ENCODE measurements at regions not wholly inside any gene's neighbourhood (a gene's known extent, or its start where the extent isn't known, plus 50 kb on each side); places are given as distances from the start of the nearest gene placed in this dataset.
"Not testable (repeated sequence)": the region's sequence is repeated elsewhere in the genome, so short reads cannot be mapped to it uniquely, and the experiment has no call there.

DNA sequence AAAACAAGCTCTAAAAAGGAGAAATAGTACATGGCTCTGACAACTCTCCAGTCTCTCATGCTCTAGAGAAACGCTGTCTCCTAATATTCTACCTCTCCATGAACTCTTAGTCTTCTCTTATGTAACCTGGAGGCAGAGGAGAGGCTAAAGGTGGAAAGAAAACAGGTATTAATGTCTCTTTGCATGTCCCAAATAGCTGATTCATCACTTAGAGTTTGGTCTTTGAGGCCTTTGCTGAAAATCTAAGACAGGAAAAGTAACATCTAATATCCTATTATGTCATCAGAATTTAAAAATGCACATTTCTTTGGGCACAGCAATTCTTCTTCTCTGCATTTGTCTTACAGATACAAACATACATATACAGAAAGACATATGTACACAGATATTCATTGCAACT, 127.2 kb downstream of the DHRS2 start:
- Histone ChIP-seq H3K36me3 (ENCODE audit: insufficient read depth, low read length) (no peaks in the 10 kb centered on the region), H3K4me1 (ENCODE audit: control insufficient read depth, insufficient read depth, low read length) (no peaks in the 10 kb centered on the region), H3K4me2 (ENCODE audit: low read length) (no peak overlapping the region), H3K9ac (ENCODE audit: low read depth, low read length) (no peak overlapping the region), H3K27me3 (ENCODE audit: control insufficient read depth, insufficient read depth, low read length) (peaks cover 6% of the 10 kb centered on the region), H3K9me3 (replicated peaks; ENCODE audit: low read length) (no peaks in the 10 kb centered on the region), H3K4me3 (ENCODE audit: low read length) (no peak overlapping the region)

DNA sequence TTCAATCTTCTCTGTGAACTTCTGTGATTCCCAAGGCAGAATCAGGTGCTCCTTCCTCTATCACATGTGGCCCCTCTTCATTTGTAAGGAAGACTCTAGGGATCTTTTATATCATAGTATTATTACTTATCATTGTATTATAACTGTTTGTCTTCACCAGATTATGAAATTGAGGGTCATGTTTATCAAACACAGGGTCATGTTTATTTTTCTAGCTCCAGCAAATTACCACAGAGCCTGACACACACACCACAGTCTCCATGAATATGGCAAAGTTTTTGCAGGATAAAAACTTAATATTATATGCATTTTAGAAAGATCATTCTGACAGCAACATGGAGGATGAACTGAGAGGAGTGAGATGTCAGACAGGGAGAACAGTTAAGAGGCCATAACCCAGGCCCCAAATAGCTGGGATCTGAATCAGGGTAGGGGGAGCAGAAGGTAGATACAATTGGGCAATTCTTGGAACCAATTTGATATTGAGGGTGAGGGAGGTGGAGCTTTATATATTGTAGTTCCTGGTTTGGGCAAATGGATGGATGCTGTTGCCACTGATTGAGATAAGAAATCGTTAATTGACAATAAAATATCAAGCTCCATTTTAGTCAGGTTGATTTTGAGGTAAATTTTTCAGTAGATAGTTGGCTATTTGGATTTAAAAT, 130.7 kb downstream of the DHRS2 start:
- Histone ChIP-seq H3K4me2 (ENCODE audit: low read length) (no peak overlapping the region), H3K27me3 (ENCODE audit: control insufficient read depth, insufficient read depth, low read length) (peaks cover 6% of the 10 kb centered on the region), H3K9ac (ENCODE audit: low read depth, low read length) (no peak overlapping the region), H3K9me3 (replicated peaks; ENCODE audit: low read length) (no peaks in the 10 kb centered on the region), H3K36me3 (ENCODE audit: insufficient read depth, low read length) (no peaks in the 10 kb centered on the region), H3K4me3 (ENCODE audit: low read length) (no peak overlapping the region), H3K4me1 (ENCODE audit: control insufficient read depth, insufficient read depth, low read length) (no peaks in the 10 kb centered on the region)

DNA sequence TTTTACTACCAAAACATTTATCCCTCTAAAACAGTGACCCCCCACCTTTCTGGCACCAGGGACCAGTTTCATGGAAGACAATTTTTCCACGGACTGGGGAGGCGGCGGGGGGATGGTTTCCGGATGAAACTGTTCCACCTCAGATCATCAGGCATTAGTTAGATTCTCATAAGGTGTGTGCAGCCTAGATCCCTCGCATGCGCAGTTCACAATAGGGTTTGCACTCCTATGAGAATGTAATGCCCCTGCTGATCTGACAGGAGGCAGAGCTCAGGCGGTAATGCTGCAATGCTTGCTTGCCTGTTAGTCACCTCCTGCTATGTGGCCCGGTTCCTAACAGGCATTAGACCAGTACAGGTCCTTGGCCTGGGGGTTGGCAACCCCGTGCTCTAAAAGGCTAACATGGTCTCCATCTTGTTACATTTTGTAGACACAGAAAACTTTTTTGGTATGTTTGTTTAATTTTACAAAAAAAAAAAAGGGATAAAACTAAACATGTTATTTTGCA, 133.1 kb downstream of the DHRS2 start:
- peaks cover 18% of the 10 kb centered on the region for H3K27me3 ChIP-seq (ENCODE audit: control insufficient read depth, insufficient read depth, low read length)
- not testable (repeated sequence) for H3K36me3 ChIP-seq (ENCODE audit: insufficient read depth, low read length); H3K9ac ChIP-seq (ENCODE audit: low read depth, low read length); H3K9me3 ChIP-seq (replicated peaks; ENCODE audit: low read length); H3K4me3 ChIP-seq (ENCODE audit: low read length); H3K4me1 ChIP-seq (ENCODE audit: control insufficient read depth, insufficient read depth, low read length); H3K4me2 ChIP-seq (ENCODE audit: low read length)

DNA sequence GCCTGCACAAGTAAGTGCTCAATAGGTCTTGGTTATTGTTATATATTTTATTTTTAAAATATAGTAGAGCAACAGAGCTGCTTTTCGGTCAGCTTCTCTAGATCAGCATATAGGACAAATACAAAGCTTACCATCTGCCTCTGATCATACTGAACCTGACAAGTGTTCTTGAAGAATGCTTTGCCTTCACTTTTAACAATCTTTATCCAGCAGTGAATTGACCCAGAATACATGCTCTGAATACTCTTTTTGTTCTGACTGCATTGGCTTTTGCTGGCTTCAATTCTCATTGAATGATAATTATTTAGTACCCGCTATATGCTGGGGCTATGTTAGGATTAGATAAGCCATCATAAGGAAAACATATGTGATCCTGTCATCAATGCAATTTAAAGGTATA, 137.8 kb downstream of the DHRS2 start:
- Histone ChIP-seq H3K27me3 (ENCODE audit: control insufficient read depth, insufficient read depth, low read length) (peaks cover 48% of the 10 kb centered on the region), H3K4me1 (ENCODE audit: control insufficient read depth, insufficient read depth, low read length) (no peaks in the 10 kb centered on the region), H3K4me3 (ENCODE audit: low read length) (no peak overlapping the region), H3K36me3 (ENCODE audit: insufficient read depth, low read length) (no peaks in the 10 kb centered on the region), H3K9me3 (replicated peaks; ENCODE audit: low read length) (no peaks in the 10 kb centered on the region), H3K9ac (ENCODE audit: low read depth, low read length) (no peak overlapping the region), H3K4me2 (ENCODE audit: low read length) (no peak overlapping the region)

DNA sequence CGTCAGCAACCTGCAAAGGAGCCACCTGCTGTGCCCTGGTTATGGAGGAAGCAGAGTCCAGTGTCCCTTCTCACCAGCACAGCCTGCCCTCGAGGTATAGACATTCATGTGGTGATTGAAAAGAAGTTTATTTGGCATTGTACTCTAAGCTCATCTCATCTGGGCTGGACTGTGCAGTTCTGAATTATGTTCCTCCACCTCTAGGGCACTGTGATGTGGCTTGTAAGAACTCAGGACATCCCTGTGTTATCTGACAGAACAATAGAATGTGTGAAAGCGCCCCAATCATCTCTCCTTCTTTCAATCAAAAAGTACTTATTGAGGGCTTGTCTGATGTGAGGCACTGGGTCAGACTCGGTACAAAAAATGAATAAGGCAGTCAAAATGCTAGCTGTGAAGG, 140.1 kb downstream of the DHRS2 start:
- Histone ChIP-seq H3K27me3 (ENCODE audit: control insufficient read depth, insufficient read depth, low read length) (peaks cover 65% of the 10 kb centered on the region), H3K4me2 (ENCODE audit: low read length) (no peak overlapping the region), H3K4me3 (ENCODE audit: low read length) (no peak overlapping the region), H3K4me1 (ENCODE audit: control insufficient read depth, insufficient read depth, low read length) (no peaks in the 10 kb centered on the region), H3K9me3 (replicated peaks; ENCODE audit: low read length) (no peaks in the 10 kb centered on the region), H3K9ac (ENCODE audit: low read depth, low read length) (no peak overlapping the region), H3K36me3 (ENCODE audit: insufficient read depth, low read length) (no peaks in the 10 kb centered on the region)

DNA sequence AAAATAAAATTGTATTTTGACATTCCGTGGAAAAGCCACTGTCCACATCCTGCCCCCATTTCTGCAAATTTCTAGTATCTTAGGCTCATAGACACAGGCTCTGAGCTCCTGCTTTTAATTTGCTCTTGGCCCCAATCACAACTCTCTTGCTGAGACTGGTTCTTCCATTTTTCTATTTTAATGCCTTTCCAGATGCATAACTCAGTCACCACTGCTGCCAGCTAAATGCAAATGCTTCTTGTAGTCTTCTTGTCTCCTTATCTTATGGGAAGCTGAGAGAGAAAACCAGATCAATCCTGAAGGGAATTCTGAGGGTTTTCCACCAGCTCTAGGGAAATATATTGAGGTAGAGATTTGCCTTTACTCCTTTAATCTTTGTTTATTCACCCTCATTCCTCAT, 149.0 kb downstream of the DHRS2 start:
- H3K4me2 ChIP-seq (ENCODE audit: low read length), result no peak overlapping the region
- H3K36me3 ChIP-seq (ENCODE audit: insufficient read depth, low read length), result no peaks in the 10 kb centered on the region
- no peak overlapping the region for H3K9ac ChIP-seq (ENCODE audit: low read depth, low read length)
- H3K27me3 ChIP-seq (ENCODE audit: control insufficient read depth, insufficient read depth, low read length), result peaks cover 39% of the 10 kb centered on the region
- H3K4me1 ChIP-seq (ENCODE audit: control insufficient read depth, insufficient read depth, low read length), result no peaks in the 10 kb centered on the region
- H3K9me3 ChIP-seq (replicated peaks; ENCODE audit: low read length), result no peaks in the 10 kb centered on the region
- H3K4me3 ChIP-seq (ENCODE audit: low read length), result no peak overlapping the region

DNA sequence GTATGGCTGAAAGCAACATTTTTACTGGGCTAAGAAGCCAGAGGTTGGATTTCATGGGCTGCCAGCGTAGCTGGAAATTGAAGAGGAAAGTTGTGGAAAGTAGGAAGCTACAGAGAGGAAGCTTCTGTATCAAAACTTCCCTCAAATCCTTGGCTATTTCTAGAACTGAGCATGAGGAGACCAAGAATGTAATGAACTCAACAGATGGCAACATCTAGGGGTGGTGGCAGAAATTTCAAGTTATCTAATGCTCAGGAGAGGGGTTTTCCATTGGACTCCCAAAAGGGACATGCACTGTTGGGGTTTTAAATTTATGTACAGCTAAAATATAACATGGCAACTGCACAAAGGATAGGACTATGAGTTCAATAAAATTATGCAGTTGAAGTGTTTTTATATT, 151.3 kb downstream of the DHRS2 start:
- H3K27me3 ChIP-seq (ENCODE audit: control insufficient read depth, insufficient read depth, low read length), result peaks cover 31% of the 10 kb centered on the region
- H3K4me1 ChIP-seq (ENCODE audit: control insufficient read depth, insufficient read depth, low read length), result no peaks in the 10 kb centered on the region
- no peaks in the 10 kb centered on the region for H3K9me3 ChIP-seq (replicated peaks; ENCODE audit: low read length)
- H3K36me3 ChIP-seq (ENCODE audit: insufficient read depth, low read length), result no peaks in the 10 kb centered on the region
- no peak overlapping the region for H3K4me2 ChIP-seq (ENCODE audit: low read length)
- H3K9ac ChIP-seq (ENCODE audit: low read depth, low read length), result no peak overlapping the region
- H3K4me3 ChIP-seq (ENCODE audit: low read length), result no peak overlapping the region

DNA sequence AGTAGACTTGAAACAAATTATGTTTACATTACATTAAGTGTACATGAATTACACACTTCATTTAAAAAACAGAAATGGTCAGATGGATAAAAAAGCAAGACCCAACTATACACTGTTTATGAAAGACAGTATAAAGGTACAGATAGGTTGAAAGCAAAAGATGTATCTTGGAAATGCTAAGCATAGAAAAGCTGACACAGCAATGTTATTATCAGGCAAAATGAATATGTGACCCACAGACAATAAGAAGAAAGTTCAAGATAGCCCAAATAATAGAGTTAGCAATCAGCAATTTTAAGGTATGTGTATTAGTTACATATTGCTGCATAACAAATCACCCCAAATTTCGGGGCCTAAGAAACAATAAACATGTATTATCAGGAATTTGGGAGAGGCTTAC, 153.5 kb downstream of the DHRS2 start:
- H3K4me3 ChIP-seq (ENCODE audit: low read length), result no peak overlapping the region

DNA sequence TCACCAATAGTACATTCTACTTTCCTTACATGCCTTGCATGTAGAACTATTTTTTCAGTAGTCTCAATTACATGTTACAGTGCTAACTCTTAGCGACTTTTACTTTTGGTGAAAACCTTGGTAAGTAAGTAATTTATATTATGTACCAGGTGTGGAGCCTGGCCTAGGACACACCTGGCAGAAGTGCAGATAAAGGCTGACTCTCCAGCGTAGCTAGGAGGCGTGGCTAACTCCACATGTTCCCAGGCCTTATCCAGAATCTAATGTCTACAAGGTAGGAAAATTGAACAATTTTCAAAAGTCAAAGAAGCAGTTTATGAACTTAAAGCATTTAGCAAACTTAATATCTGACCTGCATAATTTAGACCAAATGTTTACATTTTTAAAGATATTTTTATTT, 157.4 kb downstream of the DHRS2 start:
- Histone ChIP-seq H3K4me2 (ENCODE audit: low read length) (no peak overlapping the region), H3K36me3 (ENCODE audit: insufficient read depth, low read length) (no peaks in the 10 kb centered on the region), H3K9me3 (replicated peaks; ENCODE audit: low read length) (no peaks in the 10 kb centered on the region), H3K4me3 (ENCODE audit: low read length) (no peak overlapping the region), H3K9ac (ENCODE audit: low read depth, low read length) (no peak overlapping the region), H3K27me3 (ENCODE audit: control insufficient read depth, insufficient read depth, low read length) (peaks cover 21% of the 10 kb centered on the region), H3K4me1 (ENCODE audit: control insufficient read depth, insufficient read depth, low read length) (no peaks in the 10 kb centered on the region)

More for the DNA sequence above, 153.5 kb downstream of the DHRS2 start:
- H3K4me2 ChIP-seq (ENCODE audit: low read length), result no peak overlapping the region
- no peaks in the 10 kb centered on the region for H3K4me1 ChIP-seq (ENCODE audit: control insufficient read depth, insufficient read depth, low read length)
- H3K27me3 ChIP-seq (ENCODE audit: control insufficient read depth, insufficient read depth, low read length), result peaks cover 27% of the 10 kb centered on the region
- H3K36me3 ChIP-seq (ENCODE audit: insufficient read depth, low read length), result no peaks in the 10 kb centered on the region
- H3K9ac ChIP-seq (ENCODE audit: low read depth, low read length), result no peak overlapping the region
- H3K9me3 ChIP-seq (replicated peaks; ENCODE audit: low read length), result no peaks in the 10 kb centered on the region

DNA sequence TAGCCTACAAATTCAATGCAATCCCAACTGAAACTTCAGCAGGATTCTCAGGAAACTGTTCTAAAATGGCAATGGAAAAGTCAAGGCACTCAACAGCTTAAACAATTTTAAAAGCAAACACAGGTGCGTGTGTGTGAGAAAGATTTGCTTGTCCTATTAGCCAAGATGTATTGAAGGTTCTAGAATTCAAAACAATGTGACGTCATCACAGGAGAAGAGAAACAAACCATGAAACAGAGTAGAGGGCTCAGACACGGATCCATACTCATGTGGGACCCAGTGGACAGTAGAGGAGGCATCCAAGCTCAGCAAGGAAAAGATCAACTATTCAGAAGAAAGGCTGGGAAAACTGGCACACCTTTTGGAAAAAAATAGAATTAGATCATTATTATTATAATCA, 152.8 kb upstream of the DHRS4 start:
- H3K9ac ChIP-seq (ENCODE audit: low read depth, low read length), result no peak overlapping the region
- no peaks in the 10 kb centered on the region for H3K9me3 ChIP-seq (replicated peaks; ENCODE audit: low read length)
- no peak overlapping the region for H3K4me3 ChIP-seq (ENCODE audit: low read length)
- H3K4me2 ChIP-seq (ENCODE audit: low read length), result no peak overlapping the region
- H3K36me3 ChIP-seq (ENCODE audit: insufficient read depth, low read length), result no peaks in the 10 kb centered on the region
- H3K27me3 ChIP-seq (ENCODE audit: control insufficient read depth, insufficient read depth, low read length), result peaks cover 16% of the 10 kb centered on the region
- H3K4me1 ChIP-seq (ENCODE audit: control insufficient read depth, insufficient read depth, low read length), result no peaks in the 10 kb centered on the region

DNA sequence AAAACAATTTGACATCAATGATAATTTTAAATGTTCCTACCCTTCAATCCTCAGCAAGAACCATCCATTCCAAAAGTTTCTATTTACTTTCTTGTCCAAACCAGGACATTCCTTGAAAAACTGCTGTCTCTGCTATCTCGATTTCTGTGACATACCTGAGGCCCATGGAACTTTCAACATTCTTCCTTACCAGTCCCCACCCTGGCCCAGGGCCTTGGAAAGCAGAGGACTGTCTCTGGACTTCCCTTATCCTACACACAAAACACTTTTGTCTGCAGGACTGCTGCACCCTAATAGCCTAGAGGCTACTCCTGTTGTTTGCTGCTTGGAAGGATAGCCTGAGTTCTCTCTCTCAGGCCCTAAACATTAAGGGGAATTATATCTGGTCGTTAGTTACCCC, 151.8 kb upstream of the DHRS4 start:
- peaks cover 16% of the 10 kb centered on the region for H3K27me3 ChIP-seq (ENCODE audit: control insufficient read depth, insufficient read depth, low read length)
- H3K36me3 ChIP-seq (ENCODE audit: insufficient read depth, low read length), result no peaks in the 10 kb centered on the region
- no peak overlapping the region for H3K9ac ChIP-seq (ENCODE audit: low read depth, low read length)
- H3K9me3 ChIP-seq (replicated peaks; ENCODE audit: low read length), result no peaks in the 10 kb centered on the region
- H3K4me3 ChIP-seq (ENCODE audit: low read length), result no peak overlapping the region
- H3K4me1 ChIP-seq (ENCODE audit: control insufficient read depth, insufficient read depth, low read length), result no peaks in the 10 kb centered on the region
- no peak overlapping the region for H3K4me2 ChIP-seq (ENCODE audit: low read length)

DNA sequence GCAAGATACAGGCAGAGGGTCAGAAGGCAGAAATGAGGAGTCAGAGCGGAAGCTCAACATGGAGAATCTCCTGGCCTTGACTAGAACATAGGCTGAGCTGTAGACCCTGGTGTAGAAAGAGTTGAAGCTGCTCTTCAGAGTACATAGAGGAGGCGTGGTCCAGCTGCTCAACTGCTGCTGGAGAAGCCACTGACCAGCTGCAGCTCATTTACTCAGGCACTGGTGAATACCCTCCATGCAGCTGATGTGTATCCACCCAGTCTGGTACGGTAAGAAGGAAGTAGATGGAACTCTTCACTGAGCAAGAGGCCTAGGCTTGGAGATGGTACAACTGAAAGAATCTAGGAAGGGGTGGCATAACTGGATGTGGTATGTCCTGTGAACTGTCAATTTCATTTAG, 148.8 kb upstream of the DHRS4 start:
- H3K27me3 ChIP-seq (ENCODE audit: control insufficient read depth, insufficient read depth, low read length), result peaks cover 7% of the 10 kb centered on the region
- H3K4me1 ChIP-seq (ENCODE audit: control insufficient read depth, insufficient read depth, low read length), result no peaks in the 10 kb centered on the region
- H3K4me3 ChIP-seq (ENCODE audit: low read length), result no peak overlapping the region
- H3K4me2 ChIP-seq (ENCODE audit: low read length), result no peak overlapping the region
- no peaks in the 10 kb centered on the region for H3K9me3 ChIP-seq (replicated peaks; ENCODE audit: low read length)
- no peak overlapping the region for H3K9ac ChIP-seq (ENCODE audit: low read depth, low read length)
- no peaks in the 10 kb centered on the region for H3K36me3 ChIP-seq (ENCODE audit: insufficient read depth, low read length)

Data from skeletal muscle satellite cell (primary cell).